Psoas muscle (tissue), 7 donors: ENCODE measurements at regions not wholly inside any gene's neighbourhood (a gene's known extent, or its start where the extent isn't known, plus 50 kb on each side); places are given as distances from the start of the nearest gene placed in this dataset.

ENCODE experiments used
- ATAC-seq, 4 donors: fragments of 200-7000 bp; cut with Tn5 transposase; one replicate each; pipeline ENCODE4 v1.9.1; 2020; ENCODE audit warnings: moderate library complexity in 3 of 4, mild to moderate bottlenecking in 2 of 4
- DNase-seq, 2 donors: peaks; one replicate each; pipeline ENCODE4 v3.0.0-alpha.2; 2020
- H3K27ac ChIP-seq: fragments of 200-600 bp; one replicate; pipeline ENCODE4 v1.8.0; 2022
- H3K27me3 ChIP-seq, 3 donors: fragments of 200-600 bp in 1 of 3; one replicate each; pipeline versions ENCODE4 v1.6.1 to v1.8.0; 2013 to 2022; ENCODE audit warnings: low read length in 2 of 3, mild to moderate bottlenecking in 2 of 3, moderate library complexity in 1 of 3; ENCODE audit not compliant: insufficient read depth in 3 of 3
- H3K36me3 ChIP-seq, 2 donors: fragments of 200-600 bp in 1 of 2; one replicate each; pipeline versions ENCODE4 v1.6.1 to v1.8.0; 2013 to 2022; ENCODE audit warnings: low read depth in 1 of 2, mild to moderate bottlenecking in 1 of 2, moderate library complexity in 1 of 2; ENCODE audit not compliant: insufficient read depth in 1 of 2
- H3K4me1 ChIP-seq: fragments of 200-600 bp; one replicate; pipeline ENCODE4 v1.8.0; 2022
- H3K4me3 ChIP-seq: fragments of 200-600 bp; one replicate; pipeline ENCODE4 v1.8.0; 2022; ENCODE audit warnings: mild to moderate bottlenecking
- H3K9me3 ChIP-seq: fragments of 200-600 bp; one replicate; pipeline ENCODE4 v1.8.0; 2022
- WGBS, 3 donors: extraction: QIAGEN DNeasy Blood & Tissue Kit; methylation state at CpG; one replicate each; pipeline versions ENCODE4 v1.1.6 to v1.1.7; 2013; 5-methylcytosine and 5-hydroxymethylcytosine counted together
- intact Hi-C, 2 donors: fragments of 100-400 bp; cut with DNase I; formaldehyde crosslinking; loops; one replicate each; pipeline versions ENCODE4 v1.11.0 to v1.14.2; 2022
- TF ChIP-seq, protein P1 (sequence below): fragments of 200-600 bp; IDR thresholded peaks from one replicate; pipeline ENCODE4 v1.8.0; 2022; ENCODE audit warnings: antibody characterized with exemption
- donor health status: healthy with polysubstance abuse.
- donor health status: DM: no; HTN: no; CAD: no; lungs with moderate emphysema.
- donor health status: Bipolar disorder and iron deficiency.
- donor health status: healthy.
- donor health status: DM: yes; HTN: yes; CAD: no.
- donor health status: DM: no; HTN: no; CAD: no.
- donor health status: DM: yes; HTN: yes; CAD: no.

- Histone ChIP-seq H3K27ac (no peak overlapping the region), H3K27me3 (no peaks in the 10 kb centered on the region), H3K9me3 (no peaks in the 10 kb centered on the region), H3K36me3 (no peaks in the 10 kb centered on the region), H3K4me1 (no peaks in the 10 kb centered on the region), H3K4me3 (no peak overlapping the region)
- intact Hi-C loops, result loop anchor here in 1 of 2 donors (10.0 kb wide), 1 partner anchor 251 kb away; no protein-coding TSS in a partner anchor
- no peak for ATAC-seq
- TF ChIP-seq, protein P1, sequence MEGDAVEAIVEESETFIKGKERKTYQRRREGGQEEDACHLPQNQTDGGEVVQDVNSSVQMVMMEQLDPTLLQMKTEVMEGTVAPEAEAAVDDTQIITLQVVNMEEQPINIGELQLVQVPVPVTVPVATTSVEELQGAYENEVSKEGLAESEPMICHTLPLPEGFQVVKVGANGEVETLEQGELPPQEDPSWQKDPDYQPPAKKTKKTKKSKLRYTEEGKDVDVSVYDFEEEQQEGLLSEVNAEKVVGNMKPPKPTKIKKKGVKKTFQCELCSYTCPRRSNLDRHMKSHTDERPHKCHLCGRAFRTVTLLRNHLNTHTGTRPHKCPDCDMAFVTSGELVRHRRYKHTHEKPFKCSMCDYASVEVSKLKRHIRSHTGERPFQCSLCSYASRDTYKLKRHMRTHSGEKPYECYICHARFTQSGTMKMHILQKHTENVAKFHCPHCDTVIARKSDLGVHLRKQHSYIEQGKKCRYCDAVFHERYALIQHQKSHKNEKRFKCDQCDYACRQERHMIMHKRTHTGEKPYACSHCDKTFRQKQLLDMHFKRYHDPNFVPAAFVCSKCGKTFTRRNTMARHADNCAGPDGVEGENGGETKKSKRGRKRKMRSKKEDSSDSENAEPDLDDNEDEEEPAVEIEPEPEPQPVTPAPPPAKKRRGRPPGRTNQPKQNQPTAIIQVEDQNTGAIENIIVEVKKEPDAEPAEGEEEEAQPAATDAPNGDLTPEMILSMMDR, result no peak
- no peak for DNase-seq
Observed at GRCh38 chr3:153295901-153296300, 133.9 kb downstream of the RAP2B start.

- Histone ChIP-seq H3K9me3 (no peaks in the 10 kb centered on the region), H3K27me3 (no peaks in the 10 kb centered on the region), H3K4me3 (no peak overlapping the region), H3K27ac (no peak overlapping the region), H3K4me1 (no peaks in the 10 kb centered on the region), H3K36me3 (no peaks in the 10 kb centered on the region)
- no peak for ATAC-seq
- no peak for DNase-seq
- intact Hi-C loops, result no loop called here
- TF ChIP-seq, protein P1, result no peak
- 19 to 36% (median 22%) methylated on average over 2 of the region's 2 CpGs for WGBS, 3 donors
Observed at GRCh38 chr3:153305189-153305588, 143.2 kb downstream of the RAP2B start.

DNA sequence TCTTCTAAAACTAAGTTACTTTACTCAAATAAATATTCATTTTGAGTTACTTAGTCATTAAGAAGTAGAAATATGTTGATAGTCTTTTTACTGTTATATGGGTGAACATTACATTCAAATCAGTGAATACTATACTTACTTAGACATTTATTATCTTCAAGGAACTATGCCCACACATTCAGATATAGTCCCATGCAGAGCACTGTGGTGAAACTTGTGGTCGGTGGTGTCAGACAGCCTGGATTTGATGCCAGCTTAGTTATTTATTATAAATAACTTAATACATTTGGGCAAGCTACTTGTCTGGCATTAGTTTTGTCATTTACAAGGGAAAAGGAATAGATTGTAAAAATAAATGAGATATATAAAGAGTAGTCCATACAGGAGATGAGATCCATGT is 149.5 kb downstream of the RAP2B start:
- Histone ChIP-seq H3K4me3 (no peak overlapping the region), H3K4me1 (no peaks in the 10 kb centered on the region), H3K27me3 (no peaks in the 10 kb centered on the region), H3K36me3 (no peaks in the 10 kb centered on the region), H3K9me3 (peaks cover 2% of the 10 kb centered on the region), H3K27ac (no peak overlapping the region)
- DNase-seq (no peak), ATAC-seq (no peak)
- WGBS, 3 donors, result 70 to 80% (median 78%) methylated on average over 1 of the region's 1 CpG
- TF ChIP-seq, protein P1, result no peak
- intact Hi-C loops, result no loop called here

GRCh38 chr3:153313302-153313965 is 151.4 kb downstream of the RAP2B start:
- Histone ChIP-seq H3K4me1 (no peaks in the 10 kb centered on the region), H3K9me3 (peaks cover 2% of the 10 kb centered on the region), H3K27ac (no peak overlapping the region), H3K27me3 (no peaks in the 10 kb centered on the region), H3K4me3 (no peak overlapping the region), H3K36me3 (no peaks in the 10 kb centered on the region)
- 76 to 81% (median 79%) methylated on average over 1 of the region's 1 CpG for WGBS, 3 donors
- intact Hi-C loops, result no loop called here
- ATAC-seq, result no peak
- TF ChIP-seq, protein P1, result no peak
- DNase-seq, result no peak

DNA sequence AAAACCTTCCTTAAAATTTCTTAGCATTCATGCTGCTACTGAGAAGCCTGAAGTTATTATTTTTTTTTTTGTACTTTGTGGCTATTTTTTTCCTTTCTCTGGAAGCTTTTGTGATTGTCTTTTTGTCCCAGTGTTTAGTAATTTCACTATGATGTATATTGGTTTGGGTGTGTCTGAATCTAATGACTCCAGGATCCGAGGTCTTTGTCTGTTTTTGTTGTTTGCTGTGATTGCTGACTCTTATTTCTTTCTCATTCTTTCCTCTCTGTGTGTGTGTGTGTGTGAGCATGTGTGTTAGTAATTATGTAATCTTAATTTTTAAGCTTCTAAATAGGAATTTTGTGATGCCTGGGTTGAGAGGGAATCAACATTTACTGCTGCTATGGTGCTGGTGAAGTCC is 152.0 kb downstream of the RAP2B start:
- no peak for ATAC-seq
- intact Hi-C loops, result no loop called here

More for the DNA sequence above, 152.0 kb downstream of the RAP2B start:
- TF ChIP-seq, protein P1, result no peak
- no peak for DNase-seq
- H3K27me3 ChIP-seq, result no peaks in the 10 kb centered on the region
- no peaks in the 10 kb centered on the region for H3K36me3 ChIP-seq
- 57 to 67% (median 63%) methylated on average over 1 of the region's 1 CpG for WGBS, 3 donors
- no peak overlapping the region for H3K4me3 ChIP-seq
- peaks cover 2% of the 10 kb centered on the region for H3K9me3 ChIP-seq
- no peaks in the 10 kb centered on the region for H3K4me1 ChIP-seq
- H3K27ac ChIP-seq, result no peak overlapping the region
